SK-N-SH (cell line): ENCODE measurements at regions not wholly inside any gene's neighbourhood (a gene's known extent, or its start where the extent isn't known, plus 50 kb on each side); places are given as distances from the start of the nearest gene placed in this dataset.

ENCODE experiments used
- CTCF ChIA-PET: fragments of 300-600, 350-600 bp; formaldehyde crosslinking; extraction: SDS; loops from one replicate; lab custom pipeline; 2021; lab: Yijun Ruan, JAX
- POLR2A ChIA-PET: fragments of 350-600 bp; sonication (Branson Sonifier 250); formaldehyde crosslinking; extraction: SDS; loops from one replicate; lab custom pipeline; 2020; ENCODE audit warnings: antibody characterized with exemption, inconsistent platforms; lab: Yijun Ruan, JAX
- DNase-seq: peaks from one replicate; pipeline ENCODE4 v3.0.0; 2012
- H2AFZ ChIP-seq: fragments of 200-600 bp; sonication (generic); 2 replicates; pipeline ENCODE4 v1.8.1; 2016; ENCODE audit warnings: antibody characterized with exemption, mild to moderate bottlenecking, low read depth
- H3F3A ChIP-seq: fragments of 200-600 bp; sonication (generic); replicated peaks from 2 replicates; pipeline ENCODE3; 2016; ENCODE audit warnings: antibody characterized with exemption, mild to moderate bottlenecking; ENCODE audit not compliant: insufficient read depth
- H3K27ac ChIP-seq, 2 experiments: fragments of 200-500 bp in 1 of 2; fragments of 200-600 bp in 1 of 2; sonication (Bioruptor generic) in 1 of 2; sonication (generic), shearing (Covaris generic) in 1 of 2; 2 replicates each; pipeline versions ENCODE4 v1.5.1 to v1.6.1; 2014 to 2016; ENCODE audit warnings: low read depth in 2 of 2, inconsistent platforms in 1 of 2, low read length in 1 of 2, mild to moderate bottlenecking in 1 of 2, mixed read lengths in 1 of 2
- H3K27me3 ChIP-seq: fragments of 200-600 bp; sonication (generic), shearing (Covaris generic); 2 replicates; pipeline ENCODE4 v1.6.1; 2016; ENCODE audit warnings: mixed run types; ENCODE audit not compliant: insufficient read depth
- H3K36me3 ChIP-seq, 2 experiments: fragments of 200-500 bp in 1 of 2; fragments of 200-600 bp in 1 of 2; sonication (Bioruptor generic) in 1 of 2; sonication (generic) in 1 of 2; replicated peaks in 1 of 2; 2 replicates each; pipeline versions ENCODE3 to v1.5.1; 2014 to 2016; ENCODE audit warnings: low read length in 1 of 2, mild to moderate bottlenecking in 1 of 2; ENCODE audit not compliant: insufficient read depth in 2 of 2, control insufficient read depth in 1 of 2
- H3K4me1 ChIP-seq, 2 experiments: fragments of 200-500 bp in 1 of 2; fragments of 200-600 bp in 1 of 2; sonication (Bioruptor generic) in 1 of 2; sonication (generic), shearing (Covaris generic) in 1 of 2; 2 replicates each; pipeline versions ENCODE4 v1.5.1 to v1.6.1; 2014 to 2016; ENCODE audit warnings: low read depth in 1 of 2, low read length in 1 of 2, mixed run types in 1 of 2; ENCODE audit not compliant: insufficient read depth in 2 of 2, control insufficient read depth in 1 of 2
- H3K4me2 ChIP-seq: fragments of 200-600 bp; sonication (generic), shearing (Covaris generic); 2 replicates; pipeline ENCODE4 v1.6.1; 2017; ENCODE audit warnings: mixed run types
- H3K4me3 ChIP-seq, 2 experiments: fragments of 200-500 bp in 1 of 2; fragments of 200-600 bp in 1 of 2; sonication (Bioruptor generic) in 1 of 2; sonication (generic), shearing (Covaris generic) in 1 of 2; 2 replicates each; pipeline versions ENCODE4 v1.5.1 to v1.8.1; 2014 to 2016; ENCODE audit warnings: low read depth in 2 of 2, inconsistent platforms in 1 of 2, low read length in 1 of 2, mild to moderate bottlenecking in 1 of 2, mixed read lengths in 1 of 2, moderate library complexity in 1 of 2
- H3K79me2 ChIP-seq: fragments of 200-600 bp; sonication (generic); 2 replicates; pipeline ENCODE4 v1.8.1; 2017; ENCODE audit warnings: mild to moderate bottlenecking; ENCODE audit not compliant: insufficient read depth
- H3K9ac ChIP-seq: fragments of 200-600 bp; sonication (generic); 2 replicates; pipeline ENCODE4 v1.6.1; 2017; ENCODE audit warnings: mixed run types
- H3K9me2 ChIP-seq: fragments of 200-600 bp; sonication (generic); 2 replicates; pipeline ENCODE4 v1.6.1; 2017; ENCODE audit warnings: mixed run types
- H3K9me3 ChIP-seq: fragments of 200-600 bp; sonication (generic); 2 replicates; pipeline ENCODE4 v1.6.1; 2017; ENCODE audit warnings: mixed run types, mild to moderate bottlenecking, moderate library complexity
- H4K20me1 ChIP-seq: fragments of 200-600 bp; sonication (generic); 2 replicates; pipeline ENCODE4 v1.6.1; 2017; ENCODE audit warnings: mild to moderate bottlenecking, mixed run types; ENCODE audit not compliant: insufficient read depth
- CHD2 ChIP-seq: fragments of 150-350 bp; IDR thresholded peaks from 2 replicates; pipeline ENCODE4 v1.6.1; 2018; ENCODE audit warnings: low read length; ENCODE audit not compliant: partially characterized antibody
- ELF1 ChIP-seq: IDR thresholded peaks from 2 replicates; pipeline ENCODE4 v1.4.0; 2012
- EZH2phosphoT487 ChIP-seq: fragments of 200-600 bp; sonication (generic); IDR thresholded peaks from 2 replicates; pipeline ENCODE4 v1.6.1; 2017; ENCODE audit warnings: low read depth, mixed run types, mild to moderate bottlenecking, antibody characterized with exemption, moderate library complexity, borderline replicate concordance
- FOSL2 ChIP-seq: IDR thresholded peaks from 2 replicates; pipeline ENCODE4 v1.4.0; 2012; ENCODE audit warnings: low read depth, mild to moderate bottlenecking, moderate library complexity, borderline replicate concordance
- GATA2 ChIP-seq: sonication (generic); formaldehyde crosslinking; IDR thresholded peaks from 2 replicates; pipeline ENCODE4 v1.5.0; 2020; ENCODE audit warnings: mild to moderate bottlenecking, missing genetic modification reagents
- IRF3 ChIP-seq: fragments of 150-350 bp; IDR thresholded peaks from 2 replicates; pipeline ENCODE4 v1.6.1; 2016; ENCODE audit warnings: mild to moderate bottlenecking, low read depth, low read length
- JUND ChIP-seq: IDR thresholded peaks from 2 replicates; pipeline ENCODE4 v1.4.0; 2012
- POLR2AphosphoS5 ChIP-seq: IDR thresholded peaks from 2 replicates; pipeline ENCODE4 v1.6.1; 2012; ENCODE audit warnings: low read depth, low read length
- RAD21 ChIP-seq: IDR thresholded peaks from 2 replicates; pipeline ENCODE4 v1.6.1; 2012; ENCODE audit warnings: mild to moderate bottlenecking, low read length
- RCOR1 ChIP-seq: fragments of 150-350 bp; IDR thresholded peaks from 2 replicates; pipeline ENCODE4 v1.6.1; 2017; ENCODE audit warnings: antibody characterized with exemption, low read length
- REST ChIP-seq: IDR thresholded peaks from 2 replicates; pipeline ENCODE4 v1.6.1; 2012; ENCODE audit warnings: mild to moderate bottlenecking, low read depth, low read length, moderate library complexity
- SIN3A ChIP-seq: IDR thresholded peaks from 2 replicates; pipeline ENCODE4 v1.6.1; 2012; ENCODE audit warnings: low read depth, mild to moderate bottlenecking, low read length, moderate library complexity, borderline replicate concordance
- SMC3 ChIP-seq: IDR thresholded peaks from 2 replicates; pipeline ENCODE4 v1.6.1; 2012; ENCODE audit warnings: low read depth, low read length, improper control_type of control experiment
- TAF1 ChIP-seq: IDR thresholded peaks from 2 replicates; pipeline ENCODE4 v1.6.1; 2012; ENCODE audit warnings: low read depth, mild to moderate bottlenecking, low read length, moderate library complexity, borderline replicate concordance
- TCF12 ChIP-seq: IDR thresholded peaks from 2 replicates; pipeline ENCODE4 v1.4.0; 2012
- USF2 ChIP-seq: fragments of 150-350 bp; IDR thresholded peaks from 2 replicates; pipeline ENCODE4 v1.6.1; 2017; ENCODE audit warnings: antibody characterized with exemption, low read length, low read depth, borderline replicate concordance
- YY1 ChIP-seq: IDR thresholded peaks from 2 replicates; pipeline ENCODE4 v1.4.0; 2012; ENCODE audit warnings: low read depth, mild to moderate bottlenecking
- WGBS: methylation state at CpG from one replicate; pipeline ENCODE4 v1.1.6; 2017; ENCODE audit warnings: low lambda C conversion rate; 5-methylcytosine and 5-hydroxymethylcytosine counted together
- TF ChIP-seq, protein P1 (sequence below): fragments of 200-600 bp; sonication (generic); IDR thresholded peaks from 2 replicates; pipeline ENCODE4 v1.6.1; 2017; ENCODE audit warnings: antibody characterized with exemption, mild to moderate bottlenecking, moderate library complexity
- TF ChIP-seq, protein P2 (sequence below): IDR thresholded peaks from 2 replicates; pipeline ENCODE4 v1.4.0; 2012; ENCODE audit warnings: low read depth, borderline replicate concordance
- TF ChIP-seq, protein P3 (sequence below): IDR thresholded peaks from 2 replicates; pipeline ENCODE4 v1.4.0; 2012; ENCODE audit warnings: low read depth

DNA sequence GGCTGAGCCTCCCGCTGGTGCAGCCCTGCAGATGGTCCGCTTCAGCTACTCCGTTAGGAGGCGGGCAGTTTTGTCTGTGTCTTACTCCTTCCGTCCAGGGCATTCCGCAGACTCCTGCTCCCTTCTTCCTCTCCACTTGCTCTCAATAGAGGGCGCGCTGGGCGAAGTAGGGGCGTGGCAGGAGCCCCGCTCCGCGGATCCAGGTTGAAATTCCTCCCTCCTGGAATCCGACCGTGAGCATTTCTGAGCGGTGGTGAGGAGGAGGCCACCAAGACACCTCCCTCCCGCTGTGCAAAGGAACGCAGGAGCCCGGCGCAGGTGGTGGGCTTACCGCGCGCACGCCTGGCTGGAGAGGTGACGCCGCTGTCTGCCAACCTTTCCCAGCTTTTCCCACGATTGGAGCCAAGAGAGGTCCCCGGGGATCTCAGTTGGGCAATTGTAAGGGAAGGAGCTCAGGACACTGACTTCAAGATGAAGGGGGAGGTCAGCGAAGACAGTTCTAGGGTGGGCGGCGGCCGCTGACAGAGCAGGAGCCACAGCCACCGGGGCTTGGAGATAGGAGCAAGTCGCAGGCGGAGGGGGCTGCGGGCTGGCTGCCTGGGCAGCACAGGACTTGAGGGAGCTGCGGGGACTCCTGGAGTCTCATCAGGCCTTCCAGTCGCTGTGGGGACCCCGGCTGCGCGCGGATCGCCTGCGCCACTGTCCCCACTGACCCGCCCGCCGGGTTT lies 1011.3 kb downstream of the XPNPEP1 start (continued):
- TF ChIP-seq USF2 (0 out of 2 replicates have a peak, but pooled peaks have one; percentile 6), RAD21 (peak; percentile 63), CHD2 (peak; percentile 50), YY1 (no peak), TCF12 (peak; percentile 32; the same call in 1 of the 2 replicates), POLR2AphosphoS5 (no peak), SMC3 (peak; percentile 67), SIN3A (peak; percentile 62; the same call in 1 of the 2 replicates), REST (0 out of 2 replicates have a peak, but pooled peaks have one; percentile 51), TAF1 (peak; percentile 41; the same call in 1 of the 2 replicates)
- TF ChIP-seq, protein P1, sequence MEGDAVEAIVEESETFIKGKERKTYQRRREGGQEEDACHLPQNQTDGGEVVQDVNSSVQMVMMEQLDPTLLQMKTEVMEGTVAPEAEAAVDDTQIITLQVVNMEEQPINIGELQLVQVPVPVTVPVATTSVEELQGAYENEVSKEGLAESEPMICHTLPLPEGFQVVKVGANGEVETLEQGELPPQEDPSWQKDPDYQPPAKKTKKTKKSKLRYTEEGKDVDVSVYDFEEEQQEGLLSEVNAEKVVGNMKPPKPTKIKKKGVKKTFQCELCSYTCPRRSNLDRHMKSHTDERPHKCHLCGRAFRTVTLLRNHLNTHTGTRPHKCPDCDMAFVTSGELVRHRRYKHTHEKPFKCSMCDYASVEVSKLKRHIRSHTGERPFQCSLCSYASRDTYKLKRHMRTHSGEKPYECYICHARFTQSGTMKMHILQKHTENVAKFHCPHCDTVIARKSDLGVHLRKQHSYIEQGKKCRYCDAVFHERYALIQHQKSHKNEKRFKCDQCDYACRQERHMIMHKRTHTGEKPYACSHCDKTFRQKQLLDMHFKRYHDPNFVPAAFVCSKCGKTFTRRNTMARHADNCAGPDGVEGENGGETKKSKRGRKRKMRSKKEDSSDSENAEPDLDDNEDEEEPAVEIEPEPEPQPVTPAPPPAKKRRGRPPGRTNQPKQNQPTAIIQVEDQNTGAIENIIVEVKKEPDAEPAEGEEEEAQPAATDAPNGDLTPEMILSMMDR: peak; percentile 79
- TF ChIP-seq, protein P2, sequence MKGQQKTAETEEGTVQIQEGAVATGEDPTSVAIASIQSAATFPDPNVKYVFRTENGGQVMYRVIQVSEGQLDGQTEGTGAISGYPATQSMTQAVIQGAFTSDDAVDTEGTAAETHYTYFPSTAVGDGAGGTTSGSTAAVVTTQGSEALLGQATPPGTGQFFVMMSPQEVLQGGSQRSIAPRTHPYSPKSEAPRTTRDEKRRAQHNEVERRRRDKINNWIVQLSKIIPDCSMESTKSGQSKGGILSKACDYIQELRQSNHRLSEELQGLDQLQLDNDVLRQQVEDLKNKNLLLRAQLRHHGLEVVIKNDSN: no peak

- H3K4me3 ChIP-seq: no peak overlapping the region
- no peak for DNase-seq
- H3K9me2 ChIP-seq: no peaks in the 10 kb centered on the region
- H3K9ac ChIP-seq: no peak overlapping the region
- 83% methylated on average over 1 of the region's 1 CpG for WGBS
- H3K4me1 ChIP-seq: peaks cover 7 to 11% of the 10 kb centered on the region in 2 experiments; a peak in 3 of 4 replicates
- H2AFZ ChIP-seq: no peak overlapping the region
- H3K27me3 ChIP-seq: no peaks in the 10 kb centered on the region
- H3K36me3 ChIP-seq: no peaks in the 10 kb centered on the region
- CTCF ChIA-PET: no interaction called here
- no peaks in the 10 kb centered on the region for H3K9me3 ChIP-seq
- no peaks in the 10 kb centered on the region for H3K79me2 ChIP-seq
- H4K20me1 ChIP-seq: no peaks in the 10 kb centered on the region
- no peaks in the 10 kb centered on the region for H3F3A ChIP-seq
- H3K4me2 ChIP-seq: no peak overlapping the region
- H3K27ac ChIP-seq: no peak overlapping the region
- POLR2A ChIA-PET: no interaction called here
- TF ChIP-seq POLR2AphosphoS5: no peak
- TF ChIP-seq RCOR1: no peak
- TF ChIP-seq GATA2 (CRISPR knock-in tag): no peak
- no peak for TF ChIP-seq IRF3
- no peak for TF ChIP-seq CHD2
- no peak for TF ChIP-seq ELF1
- TF ChIP-seq JUND: no peak
- TF ChIP-seq, protein P3, sequence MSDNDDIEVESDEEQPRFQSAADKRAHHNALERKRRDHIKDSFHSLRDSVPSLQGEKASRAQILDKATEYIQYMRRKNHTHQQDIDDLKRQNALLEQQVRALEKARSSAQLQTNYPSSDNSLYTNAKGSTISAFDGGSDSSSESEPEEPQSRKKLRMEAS: no peak
- no peak for TF ChIP-seq EZH2phosphoT487
- no peak for TF ChIP-seq USF2
- no peak for TF ChIP-seq YY1
- TF ChIP-seq FOSL2: no peak
These were observed 1015.2 kb downstream of the XPNPEP1 start for GRCh38 chr10:108908096-108908495.
